ENCODE measurements at regions not wholly inside any gene's neighbourhood (a gene's known extent, or its start where the extent isn't known, plus 50 kb on each side); places are given as distances from the start of the nearest gene placed in this dataset.

- TF ChIP-seq CTCF (optimal IDR thresholded peaks at IDR 0.05 in 1 of 3, IDR thresholded peaks at IDR 0.05 in 1 of 3, conservative IDR thresholded peaks at IDR 0.05 in 1 of 3; ENCODE audit: extremely low read depth in 1 of 3, insufficient read depth in 2 of 3, low read length in 3 of 3): no peak
- no peak for TF ChIP-seq EZH2 (IDR thresholded peaks at IDR 0.05; ENCODE audit: low read length)
Observed at GRCh38 chr14:53848854-53849253, 107.8 kb downstream of the BMP4 start.

All from keratinocyte (primary cell).